ENCODE measurements at regions not wholly inside any gene's neighbourhood (a gene's known extent, or its start where the extent isn't known, plus 50 kb on each side); places are given as distances from the start of the nearest gene placed in this dataset.

DNA sequence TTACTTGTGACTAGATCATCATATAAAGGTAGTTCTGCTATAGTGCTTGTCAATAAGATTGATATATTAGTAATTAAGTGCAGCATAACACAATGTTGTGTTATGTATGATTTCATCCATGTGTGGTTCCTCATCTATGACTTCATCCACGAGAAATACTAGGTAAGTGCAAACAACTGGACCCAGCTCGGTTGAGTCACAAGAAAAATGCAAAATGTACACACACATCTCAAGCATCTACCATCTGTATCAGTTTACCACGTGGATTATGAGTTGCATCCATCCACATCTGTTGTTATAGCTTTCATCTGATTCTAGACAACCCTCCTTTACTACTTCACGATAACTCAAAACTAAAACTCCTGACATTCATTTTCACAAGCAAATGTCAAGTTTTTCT, 517.0 kb upstream of the CITED2 start:
- H4K20me1 ChIP-seq (ENCODE audit: insufficient read depth, poor library complexity, severe bottlenecking), result no peaks in the 10 kb centered on the region
- H3K9me2 ChIP-seq (replicated peaks; ENCODE audit: insufficient read depth), result no peaks in the 10 kb centered on the region
- H2AFZ ChIP-seq, result no peak overlapping the region
- no peak for TF ChIP-seq EZH2 (IDR thresholded peaks at IDR 0.05; ENCODE audit: borderline replicate concordance)
- TF ChIP-seq, protein P1, sequence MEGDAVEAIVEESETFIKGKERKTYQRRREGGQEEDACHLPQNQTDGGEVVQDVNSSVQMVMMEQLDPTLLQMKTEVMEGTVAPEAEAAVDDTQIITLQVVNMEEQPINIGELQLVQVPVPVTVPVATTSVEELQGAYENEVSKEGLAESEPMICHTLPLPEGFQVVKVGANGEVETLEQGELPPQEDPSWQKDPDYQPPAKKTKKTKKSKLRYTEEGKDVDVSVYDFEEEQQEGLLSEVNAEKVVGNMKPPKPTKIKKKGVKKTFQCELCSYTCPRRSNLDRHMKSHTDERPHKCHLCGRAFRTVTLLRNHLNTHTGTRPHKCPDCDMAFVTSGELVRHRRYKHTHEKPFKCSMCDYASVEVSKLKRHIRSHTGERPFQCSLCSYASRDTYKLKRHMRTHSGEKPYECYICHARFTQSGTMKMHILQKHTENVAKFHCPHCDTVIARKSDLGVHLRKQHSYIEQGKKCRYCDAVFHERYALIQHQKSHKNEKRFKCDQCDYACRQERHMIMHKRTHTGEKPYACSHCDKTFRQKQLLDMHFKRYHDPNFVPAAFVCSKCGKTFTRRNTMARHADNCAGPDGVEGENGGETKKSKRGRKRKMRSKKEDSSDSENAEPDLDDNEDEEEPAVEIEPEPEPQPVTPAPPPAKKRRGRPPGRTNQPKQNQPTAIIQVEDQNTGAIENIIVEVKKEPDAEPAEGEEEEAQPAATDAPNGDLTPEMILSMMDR (IDR thresholded peaks at IDR 0.05; ENCODE audit: poor library complexity), result no peak
- no peak for TF ChIP-seq EZH2phosphoT487 (IDR thresholded peaks at IDR 0.05; ENCODE audit: low read depth, severe bottlenecking, unreplicated experiment)
- no peaks in the 10 kb centered on the region for H3K9me3 ChIP-seq (ENCODE audit: low read depth)
- H3K79me2 ChIP-seq, result no peaks in the 10 kb centered on the region
- H3K4me2 ChIP-seq, result no peak overlapping the region
- no peak overlapping the region for H3K27ac ChIP-seq
- no peaks in the 10 kb centered on the region for H3K36me3 ChIP-seq (replicated peaks; ENCODE audit: insufficient read depth, low read depth)
- 79% methylated on average over 4 of the region's 4 CpGs for WGBS (ENCODE audit: low lambda C conversion rate, missing lambda C conversion rate)
- H3K27me3 ChIP-seq, result no peaks in the 10 kb centered on the region
- no peak overlapping the region for H3K4me3 ChIP-seq
- peaks cover 14% of the 10 kb centered on the region for H3K4me1 ChIP-seq (ENCODE audit: insufficient read depth)
- no peak for DNase-seq (ENCODE audit: low spot score)

DNA sequence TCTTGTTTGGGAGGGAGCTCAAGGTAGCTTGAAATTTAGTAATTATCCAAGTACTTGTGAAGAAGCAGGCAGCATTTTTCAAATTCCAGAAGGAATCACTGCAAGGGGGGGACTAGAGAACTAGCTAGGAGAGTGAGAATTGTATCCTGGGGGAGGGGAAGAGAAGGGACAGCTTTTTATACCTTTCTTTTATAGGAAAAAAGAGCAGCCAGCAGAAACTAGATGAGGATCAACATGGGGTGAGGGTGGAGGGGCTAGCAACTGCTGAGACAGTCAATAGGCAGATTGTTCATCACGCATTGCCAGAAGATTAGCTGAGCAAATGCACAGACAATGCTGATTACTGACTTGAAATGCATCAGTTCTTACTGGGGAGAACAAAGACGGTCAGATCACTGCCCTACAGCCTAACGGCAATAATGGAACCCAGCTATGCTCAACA, 514.3 kb upstream of the CITED2 start:
- no peak for DNase-seq (ENCODE audit: low spot score)
- Histone ChIP-seq H3K4me2 (peak overlapping the region; percentile 13), H3K4me3 (no peak overlapping the region), H3K4me1 (ENCODE audit: insufficient read depth) (peaks cover 14% of the 10 kb centered on the region), H4K20me1 (ENCODE audit: insufficient read depth, poor library complexity, severe bottlenecking) (no peaks in the 10 kb centered on the region), H3K27ac (no peak overlapping the region), H2AFZ (peak overlapping the region; percentile 5), H3K9me2 (replicated peaks; ENCODE audit: insufficient read depth) (no peaks in the 10 kb centered on the region), H3K9me3 (ENCODE audit: low read depth) (no peaks in the 10 kb centered on the region), H3K27me3 (no peaks in the 10 kb centered on the region), H3K36me3 (replicated peaks; ENCODE audit: insufficient read depth, low read depth) (no peaks in the 10 kb centered on the region), H3K79me2 (no peaks in the 10 kb centered on the region)
- TF ChIP-seq EZH2 (IDR thresholded peaks at IDR 0.05; ENCODE audit: borderline replicate concordance), result no peak
- TF ChIP-seq, protein P1 (IDR thresholded peaks at IDR 0.05; ENCODE audit: poor library complexity), result no peak
- no peak for TF ChIP-seq EZH2phosphoT487 (IDR thresholded peaks at IDR 0.05; ENCODE audit: low read depth, severe bottlenecking, unreplicated experiment)
- 35% methylated on average over 3 of the region's 3 CpGs for WGBS (ENCODE audit: low lambda C conversion rate, missing lambda C conversion rate)

DNA sequence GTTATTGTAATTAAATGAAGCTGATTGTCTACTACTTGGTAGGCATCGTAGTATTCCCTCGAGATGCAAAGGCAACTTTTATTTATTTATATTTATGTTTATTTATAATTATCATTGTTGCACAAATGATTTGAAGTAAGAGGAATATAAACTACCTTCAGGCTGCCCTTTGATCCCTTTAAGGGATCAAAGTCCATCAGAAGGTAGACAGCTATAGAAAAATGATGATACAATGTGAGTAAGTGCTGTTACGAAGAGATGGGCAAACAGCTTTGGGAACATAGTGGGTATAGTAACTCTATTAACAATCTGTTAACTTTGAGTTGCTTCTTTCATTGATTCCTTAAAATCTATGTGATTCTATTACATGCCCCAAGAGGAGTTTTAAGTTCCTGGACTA, 512.8 kb upstream of the CITED2 start:
- no peak for DNase-seq (ENCODE audit: low spot score)
- WGBS (ENCODE audit: low lambda C conversion rate, missing lambda C conversion rate), result 100% methylated on average over 3 of the region's 3 CpGs

More for the DNA sequence above, 512.8 kb upstream of the CITED2 start:
- Histone ChIP-seq H3K36me3 (replicated peaks; ENCODE audit: insufficient read depth, low read depth) (no peaks in the 10 kb centered on the region), H3K4me2 (no peak overlapping the region), H3K27ac (no peak overlapping the region), H3K9me3 (ENCODE audit: low read depth) (no peaks in the 10 kb centered on the region), H3K4me1 (ENCODE audit: insufficient read depth) (peaks cover 28% of the 10 kb centered on the region), H4K20me1 (ENCODE audit: insufficient read depth, poor library complexity, severe bottlenecking) (no peaks in the 10 kb centered on the region), H3K79me2 (no peaks in the 10 kb centered on the region), H2AFZ (no peak overlapping the region), H3K4me3 (no peak overlapping the region), H3K27me3 (no peaks in the 10 kb centered on the region), H3K9me2 (replicated peaks; ENCODE audit: insufficient read depth) (no peaks in the 10 kb centered on the region)
- TF ChIP-seq, protein P1 (IDR thresholded peaks at IDR 0.05; ENCODE audit: poor library complexity), result no peak
- no peak for TF ChIP-seq EZH2 (IDR thresholded peaks at IDR 0.05; ENCODE audit: borderline replicate concordance)
- TF ChIP-seq EZH2phosphoT487 (IDR thresholded peaks at IDR 0.05; ENCODE audit: low read depth, severe bottlenecking, unreplicated experiment), result no peak

All from hepatocyte (in vitro differentiated cells).